GM10266 (cell line): ENCODE measurements at regions not wholly inside any gene's neighbourhood (a gene's known extent, or its start where the extent isn't known, plus 50 kb on each side); places are given as distances from the start of the nearest gene placed in this dataset.

Source experiments
- DNase-seq: peaks from one replicate; pipeline ENCODE4 v3.0.0; 2012; ENCODE audit errors: extremely low spot score
- CTCF ChIP-seq: IDR thresholded peaks from 2 replicates; pipeline ENCODE4 v1.5.1; 2012; ENCODE audit warnings: mild to moderate bottlenecking, low read depth; ENCODE audit not compliant: control insufficient read depth, insufficient read depth; ENCODE audit errors: missing control alignments

GRCh38 chr6:85389151-85389797 lies 60.6 kb upstream of the NT5E start:
- DNase-seq, result no peak
- TF ChIP-seq CTCF, result no peak

- DNase-seq, result no peak
- no peak for TF ChIP-seq CTCF
These were observed 61.4 kb upstream of the NT5E start for GRCh38 chr6:85388531-85388930.

GRCh38 chr6:85385636-85386315 lies 64.1 kb upstream of the NT5E start:
- DNase-seq, result no peak
- no peak for TF ChIP-seq CTCF

- no peak for DNase-seq
- TF ChIP-seq CTCF, result no peak
These were observed 66.8 kb upstream of the NT5E start for GRCh38 chr6:85383042-85383441.

- no peak for TF ChIP-seq CTCF
These were observed 67.3 kb upstream of the NT5E start for GRCh38 chr6:85382541-85382940.

GRCh38 chr6:85372915-85373270 lies 77.0 kb upstream of the NT5E start:
- TF ChIP-seq CTCF, result no peak
- no peak for DNase-seq

More at GRCh38 chr6:85382541-85382940, 67.3 kb upstream of the NT5E start:
- DNase-seq, result no peak

- no peak for DNase-seq
- TF ChIP-seq CTCF, result peak; percentile 11
These were observed 77.5 kb upstream of the NT5E start for GRCh38 chr6:85372188-85372914.
